COR-L47 (cell line): ENCODE measurements at regions not wholly inside any gene's neighbourhood (a gene's known extent, or its start where the extent isn't known, plus 50 kb on each side); places are given as distances from the start of the nearest gene placed in this dataset.

Experiments used
- DNase-seq: peaks from one replicate; lab custom pipeline; 2025; lab: John Stamatoyannopoulos, UW

- no peak for DNase-seq
Measured at GRCh38 chr12:81958406-81958805, 199.3 kb upstream of the PPFIA2 start.

GRCh38 chr12:81957631-81958030, 198.5 kb upstream of the PPFIA2 start:
- no peak for DNase-seq

GRCh38 chr12:81956468-81956860, 197.3 kb upstream of the PPFIA2 start:
- no peak for DNase-seq

- no peak for DNase-seq
Measured at GRCh38 chr12:81953541-81953940, 194.4 kb upstream of the PPFIA2 start.

- no peak for DNase-seq
Measured at GRCh38 chr12:81950871-81951270, 191.7 kb upstream of the PPFIA2 start.

- peak; percentile 32 for DNase-seq
Measured at GRCh38 chr12:81949841-81950308, 190.7 kb upstream of the PPFIA2 start.

- no peak for DNase-seq
Measured at GRCh38 chr12:81949416-81949815, 190.3 kb upstream of the PPFIA2 start.

GRCh38 chr12:81944886-81945285, 185.7 kb upstream of the PPFIA2 start:
- no peak for DNase-seq

- DNase-seq, result no peak
Measured at GRCh38 chr12:81942594-81942993, 183.4 kb upstream of the PPFIA2 start.

- DNase-seq, result no peak
Measured at GRCh38 chr12:81930037-81930436, 170.9 kb upstream of the PPFIA2 start.

- peak; percentile 33 for DNase-seq
Measured at GRCh38 chr12:81896771-81897170, 137.6 kb upstream of the PPFIA2 start.

- DNase-seq, result no peak
Measured at GRCh38 chr12:81888961-81889360, 129.8 kb upstream of the PPFIA2 start.

GRCh38 chr12:81888106-81888740, 129.1 kb upstream of the PPFIA2 start:
- DNase-seq, result no peak

GRCh38 chr12:81874586-81874985, 115.4 kb upstream of the PPFIA2 start:
- no peak for DNase-seq

- DNase-seq, result no peak
Measured at GRCh38 chr12:81874166-81874565, 115.0 kb upstream of the PPFIA2 start.

GRCh38 chr12:81872400-81872799, 113.2 kb upstream of the PPFIA2 start:
- no peak for DNase-seq

GRCh38 chr12:81866081-81866480, 106.9 kb upstream of the PPFIA2 start:
- DNase-seq, result no peak

GRCh38 chr12:81863406-81863805, 104.3 kb upstream of the PPFIA2 start:
- no peak for DNase-seq

GRCh38 chr12:81859521-81859920, 100.4 kb upstream of the PPFIA2 start:
- DNase-seq, result peak; percentile 1

- no peak for DNase-seq
Measured at GRCh38 chr12:81843599-81843998, 84.4 kb upstream of the PPFIA2 start.

- no peak for DNase-seq
Measured at GRCh38 chr12:81835783-81836182, 76.6 kb upstream of the PPFIA2 start.

GRCh38 chr12:81819991-81820633, 61.0 kb upstream of the PPFIA2 start:
- no peak for DNase-seq

GRCh38 chr12:81815611-81816010, 56.5 kb upstream of the PPFIA2 start:
- no peak for DNase-seq

GRCh38 chr12:81811778-81812125, 52.6 kb upstream of the PPFIA2 start:
- DNase-seq, result no peak
